ENCODE measurements at regions not wholly inside any gene's neighbourhood (a gene's known extent, or its start where the extent isn't known, plus 50 kb on each side); places are given as distances from the start of the nearest gene placed in this dataset.

DNA sequence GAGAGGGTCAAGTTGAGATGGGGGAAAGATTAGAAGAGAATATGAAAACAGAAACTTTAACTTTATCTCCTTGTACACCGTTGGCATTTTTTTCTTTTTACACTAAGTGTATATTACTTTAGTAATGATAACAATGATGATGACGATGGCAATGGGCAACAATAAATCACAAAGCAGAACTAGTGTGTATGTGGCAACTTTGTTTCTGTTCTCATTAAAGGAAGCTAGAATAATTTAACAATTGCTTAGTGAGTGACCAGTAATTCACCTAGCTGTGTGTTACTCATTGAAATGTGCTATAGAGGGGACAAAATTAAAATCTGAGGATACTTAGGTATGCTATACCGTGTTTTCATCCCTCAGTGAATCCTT, 318.5 kb upstream of the TBL1XR1 start:
- no peaks in the 10 kb centered on the region for H3K36me3 ChIP-seq
- H3K4me3 ChIP-seq: no peak overlapping the region
- H3K27me3 ChIP-seq: no peaks in the 10 kb centered on the region
- no peaks in the 10 kb centered on the region for H3K9me3 ChIP-seq
- DNase-seq (ENCODE audit: low spot score): no peak
- H3K4me1 ChIP-seq: peaks cover 0 to 53% of the 10 kb centered on the region in 2 donors
- TF ChIP-seq, protein P1, sequence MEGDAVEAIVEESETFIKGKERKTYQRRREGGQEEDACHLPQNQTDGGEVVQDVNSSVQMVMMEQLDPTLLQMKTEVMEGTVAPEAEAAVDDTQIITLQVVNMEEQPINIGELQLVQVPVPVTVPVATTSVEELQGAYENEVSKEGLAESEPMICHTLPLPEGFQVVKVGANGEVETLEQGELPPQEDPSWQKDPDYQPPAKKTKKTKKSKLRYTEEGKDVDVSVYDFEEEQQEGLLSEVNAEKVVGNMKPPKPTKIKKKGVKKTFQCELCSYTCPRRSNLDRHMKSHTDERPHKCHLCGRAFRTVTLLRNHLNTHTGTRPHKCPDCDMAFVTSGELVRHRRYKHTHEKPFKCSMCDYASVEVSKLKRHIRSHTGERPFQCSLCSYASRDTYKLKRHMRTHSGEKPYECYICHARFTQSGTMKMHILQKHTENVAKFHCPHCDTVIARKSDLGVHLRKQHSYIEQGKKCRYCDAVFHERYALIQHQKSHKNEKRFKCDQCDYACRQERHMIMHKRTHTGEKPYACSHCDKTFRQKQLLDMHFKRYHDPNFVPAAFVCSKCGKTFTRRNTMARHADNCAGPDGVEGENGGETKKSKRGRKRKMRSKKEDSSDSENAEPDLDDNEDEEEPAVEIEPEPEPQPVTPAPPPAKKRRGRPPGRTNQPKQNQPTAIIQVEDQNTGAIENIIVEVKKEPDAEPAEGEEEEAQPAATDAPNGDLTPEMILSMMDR (IDR thresholded peaks at IDR 0.05): no peak
- peak overlapping the region; percentile 62 to 80 for H3K27ac ChIP-seq

- TF ChIP-seq, protein P1 (IDR thresholded peaks at IDR 0.05): no peak
- DNase-seq (ENCODE audit: low spot score): peak; percentile 77
- H3K4me1 ChIP-seq: peaks cover 0 to 48% of the 10 kb centered on the region in 2 donors
- no peaks in the 10 kb centered on the region for H3K9me3 ChIP-seq
- H3K4me3 ChIP-seq: no peak overlapping the region
- no peaks in the 10 kb centered on the region for H3K27me3 ChIP-seq
- H3K27ac ChIP-seq: peak overlapping the region; percentile 62 to 80
- no peaks in the 10 kb centered on the region for H3K36me3 ChIP-seq
These were observed 319.1 kb upstream of the TBL1XR1 start for GRCh38 chr3:177516158-177517011.

DNA sequence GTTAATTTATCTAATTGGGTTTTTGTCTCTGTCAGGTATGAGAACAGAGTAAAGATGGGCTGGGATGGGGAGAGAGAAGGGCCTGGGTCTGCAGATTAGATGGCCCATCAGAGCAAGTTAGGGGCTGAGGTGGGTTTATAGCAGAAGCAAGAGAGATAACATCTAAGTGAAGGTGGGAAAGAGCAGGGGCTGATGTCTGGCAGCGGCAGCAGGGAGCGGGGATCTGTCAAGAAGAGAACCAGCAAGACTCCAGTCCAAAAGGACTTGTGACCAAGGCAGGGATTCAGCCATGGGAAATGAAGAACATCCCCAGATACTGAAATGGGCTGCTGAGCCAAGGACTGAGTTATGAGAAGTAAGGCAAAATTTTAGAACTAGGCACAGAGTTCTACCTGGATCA, 320.6 kb upstream of the TBL1XR1 start:
- TF ChIP-seq, protein P1 (IDR thresholded peaks at IDR 0.05): no peak
- H3K36me3 ChIP-seq: no peaks in the 10 kb centered on the region
- H3K4me3 ChIP-seq: no peak overlapping the region
- no peaks in the 10 kb centered on the region for H3K9me3 ChIP-seq
- peak overlapping the region in 1 of 2 donors; percentile 80 for H3K27ac ChIP-seq
- peaks cover 0 to 40% of the 10 kb centered on the region in 2 donors for H3K4me1 ChIP-seq
- no peak for DNase-seq (ENCODE audit: low spot score)
- H3K27me3 ChIP-seq: no peaks in the 10 kb centered on the region

GRCh38 chr3:177519588-177519987, 322.3 kb upstream of the TBL1XR1 start:
- no peak for DNase-seq (ENCODE audit: low spot score)
- TF ChIP-seq, protein P1 (IDR thresholded peaks at IDR 0.05): no peak
- H3K4me1 ChIP-seq: peaks cover 0 to 25% of the 10 kb centered on the region in 2 donors
- H3K36me3 ChIP-seq: no peaks in the 10 kb centered on the region
- no peaks in the 10 kb centered on the region for H3K27me3 ChIP-seq
- no peaks in the 10 kb centered on the region for H3K9me3 ChIP-seq
- no peak overlapping the region for H3K27ac ChIP-seq
- no peak overlapping the region for H3K4me3 ChIP-seq

DNA sequence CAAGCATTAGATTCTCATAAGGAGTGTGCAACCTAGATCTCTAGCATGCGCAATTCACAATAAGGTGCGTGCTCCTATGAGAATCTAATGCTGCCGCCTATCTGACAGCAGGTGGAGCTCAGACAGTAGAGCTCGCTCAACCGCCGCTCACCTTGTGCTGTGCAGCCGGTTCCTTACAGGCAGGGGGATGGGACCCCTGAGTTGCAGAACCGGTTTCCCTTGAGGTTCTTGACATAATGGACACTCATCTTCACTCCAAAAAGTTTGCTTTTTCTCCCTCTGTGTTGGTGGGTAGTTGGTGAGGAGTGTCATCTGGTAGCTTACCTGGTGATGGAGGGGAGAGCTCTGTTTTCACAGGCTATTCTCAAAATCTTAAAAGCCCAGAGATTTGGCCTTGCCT, 324.0 kb upstream of the TBL1XR1 start:
- H3K4me1 ChIP-seq: peaks cover 0 to 7% of the 10 kb centered on the region in 2 donors
- H3K4me3 ChIP-seq: no peak overlapping the region
- no peaks in the 10 kb centered on the region for H3K27me3 ChIP-seq
- no peaks in the 10 kb centered on the region for H3K36me3 ChIP-seq
- no peak for DNase-seq (ENCODE audit: low spot score)
- no peaks in the 10 kb centered on the region for H3K9me3 ChIP-seq
- TF ChIP-seq, protein P1 (IDR thresholded peaks at IDR 0.05): no peak
- no peak overlapping the region for H3K27ac ChIP-seq
